ENCODE measurements at regions not wholly inside any gene's neighbourhood (a gene's known extent, or its start where the extent isn't known, plus 50 kb on each side); places are given as distances from the start of the nearest gene placed in this dataset.

DNA sequence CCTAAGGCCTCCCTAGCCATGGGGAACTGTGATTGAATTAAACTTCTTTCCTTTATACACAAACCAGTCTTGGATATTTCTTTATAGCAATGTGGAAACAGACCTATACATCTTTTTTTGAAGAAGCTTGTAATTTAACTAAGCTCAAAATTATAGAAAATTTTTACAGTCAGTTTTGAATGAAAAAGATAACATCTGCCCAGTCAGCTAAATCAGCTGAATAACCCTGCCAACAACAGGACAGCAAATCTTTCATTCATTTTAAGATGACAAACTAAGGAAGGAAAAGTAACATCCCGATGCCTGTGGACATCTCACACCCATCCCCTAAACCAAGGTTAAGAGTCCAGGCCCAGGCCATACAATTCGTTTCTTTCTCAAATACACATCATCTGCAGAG lies 541.3 kb upstream of the SLC39A10 start:
- no peaks in the 10 kb centered on the region for H3K36me3 ChIP-seq (ENCODE audit: low read depth, low read length)
- CTCF ChIA-PET: no interaction called here
- no peaks in the 10 kb centered on the region for H3K79me2 ChIP-seq (ENCODE audit: low read length)
- TF ChIP-seq EZH2 (IDR thresholded peaks at IDR 0.05; ENCODE audit: low read length, unreplicated experiment) (no peak), EZH2phosphoT487 (IDR thresholded peaks at IDR 0.05; ENCODE audit: borderline replicate concordance, low read length) (no peak)
- TF ChIP-seq, protein P1, sequence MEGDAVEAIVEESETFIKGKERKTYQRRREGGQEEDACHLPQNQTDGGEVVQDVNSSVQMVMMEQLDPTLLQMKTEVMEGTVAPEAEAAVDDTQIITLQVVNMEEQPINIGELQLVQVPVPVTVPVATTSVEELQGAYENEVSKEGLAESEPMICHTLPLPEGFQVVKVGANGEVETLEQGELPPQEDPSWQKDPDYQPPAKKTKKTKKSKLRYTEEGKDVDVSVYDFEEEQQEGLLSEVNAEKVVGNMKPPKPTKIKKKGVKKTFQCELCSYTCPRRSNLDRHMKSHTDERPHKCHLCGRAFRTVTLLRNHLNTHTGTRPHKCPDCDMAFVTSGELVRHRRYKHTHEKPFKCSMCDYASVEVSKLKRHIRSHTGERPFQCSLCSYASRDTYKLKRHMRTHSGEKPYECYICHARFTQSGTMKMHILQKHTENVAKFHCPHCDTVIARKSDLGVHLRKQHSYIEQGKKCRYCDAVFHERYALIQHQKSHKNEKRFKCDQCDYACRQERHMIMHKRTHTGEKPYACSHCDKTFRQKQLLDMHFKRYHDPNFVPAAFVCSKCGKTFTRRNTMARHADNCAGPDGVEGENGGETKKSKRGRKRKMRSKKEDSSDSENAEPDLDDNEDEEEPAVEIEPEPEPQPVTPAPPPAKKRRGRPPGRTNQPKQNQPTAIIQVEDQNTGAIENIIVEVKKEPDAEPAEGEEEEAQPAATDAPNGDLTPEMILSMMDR (conservative IDR thresholded peaks at IDR 0.05; ENCODE audit: low read depth, low read length): no peak
- ATAC-seq (no peak), DNase-seq (no peak)
- H3F3A ChIP-seq (ENCODE audit: low read length, unreplicated experiment): no peaks in the 10 kb centered on the region
- no peak overlapping the region for H3K27ac ChIP-seq (ENCODE audit: low read length)
- intact Hi-C loops (cut with micrococcal nuclease): no loop called here
- no peaks in the 10 kb centered on the region for H3K9me2 ChIP-seq (replicated peaks; ENCODE audit: low read length)
- H3K4me3 ChIP-seq (ENCODE audit: low read length): no peak overlapping the region
- H4K20me1 ChIP-seq (ENCODE audit: low read length): no peaks in the 10 kb centered on the region
- no peak overlapping the region for H2AFZ ChIP-seq (ENCODE audit: low read length)
- no peaks in the 10 kb centered on the region for H3K4me1 ChIP-seq (ENCODE audit: insufficient read depth, low read length)
- H3K9me3 ChIP-seq (ENCODE audit: low read length): no peaks in the 10 kb centered on the region
- no peak overlapping the region for H3K9ac ChIP-seq (ENCODE audit: low read length)
- no peaks in the 10 kb centered on the region for H3K27me3 ChIP-seq (ENCODE audit: low read length)
- no peak overlapping the region for H3K4me2 ChIP-seq (ENCODE audit: low read length)
- no TSS peak for BruUV-seq (replicated peaks)
- POLR2A ChIA-PET (ENCODE audit: unreplicated experiment): no interaction called here

DNA sequence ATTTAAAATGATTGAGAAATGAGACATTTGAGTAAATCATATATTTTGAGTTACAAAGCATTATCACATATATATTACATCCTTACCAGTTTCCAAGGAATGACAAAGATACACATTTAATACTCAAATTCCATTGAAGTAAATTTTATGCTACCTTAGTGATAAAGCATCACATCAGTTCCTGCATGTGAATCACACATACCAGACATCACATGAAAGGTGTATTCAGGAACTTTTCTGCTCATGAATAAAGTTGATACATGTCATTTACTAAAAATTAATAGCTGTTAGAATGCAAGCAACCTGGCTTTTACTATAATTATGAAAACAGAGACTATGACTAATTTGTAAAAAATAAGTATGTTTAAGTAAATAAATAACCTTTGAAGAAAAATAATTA lies 548.8 kb upstream of the SLC39A10 start:
- H3K4me2 ChIP-seq (ENCODE audit: low read length): no peak overlapping the region
- BruUV-seq (replicated peaks): no TSS peak
- no peaks in the 10 kb centered on the region for H3K36me3 ChIP-seq (ENCODE audit: low read depth, low read length)
- ATAC-seq (no peak), DNase-seq (no peak)
- CTCF ChIA-PET: no interaction called here
- no peaks in the 10 kb centered on the region for H3K27me3 ChIP-seq (ENCODE audit: low read length)
- no peaks in the 10 kb centered on the region for H3K9me3 ChIP-seq (ENCODE audit: low read length)
- H3F3A ChIP-seq (ENCODE audit: low read length, unreplicated experiment): no peaks in the 10 kb centered on the region
- H3K4me1 ChIP-seq (ENCODE audit: insufficient read depth, low read length): no peaks in the 10 kb centered on the region
- TF ChIP-seq EZH2 (IDR thresholded peaks at IDR 0.05; ENCODE audit: low read length, unreplicated experiment): no peak
- no peak overlapping the region for H3K27ac ChIP-seq (ENCODE audit: low read length)
- H3K9me2 ChIP-seq (replicated peaks; ENCODE audit: low read length): no peaks in the 10 kb centered on the region
- intact Hi-C loops (cut with micrococcal nuclease): no loop called here
- no peak overlapping the region for H3K4me3 ChIP-seq (ENCODE audit: low read length)
- H2AFZ ChIP-seq (ENCODE audit: low read length): no peak overlapping the region
- POLR2A ChIA-PET (ENCODE audit: unreplicated experiment): no interaction called here
- H3K9ac ChIP-seq (ENCODE audit: low read length): no peak overlapping the region
- H4K20me1 ChIP-seq (ENCODE audit: low read length): no peaks in the 10 kb centered on the region
- H3K79me2 ChIP-seq (ENCODE audit: low read length): no peaks in the 10 kb centered on the region

DNA sequence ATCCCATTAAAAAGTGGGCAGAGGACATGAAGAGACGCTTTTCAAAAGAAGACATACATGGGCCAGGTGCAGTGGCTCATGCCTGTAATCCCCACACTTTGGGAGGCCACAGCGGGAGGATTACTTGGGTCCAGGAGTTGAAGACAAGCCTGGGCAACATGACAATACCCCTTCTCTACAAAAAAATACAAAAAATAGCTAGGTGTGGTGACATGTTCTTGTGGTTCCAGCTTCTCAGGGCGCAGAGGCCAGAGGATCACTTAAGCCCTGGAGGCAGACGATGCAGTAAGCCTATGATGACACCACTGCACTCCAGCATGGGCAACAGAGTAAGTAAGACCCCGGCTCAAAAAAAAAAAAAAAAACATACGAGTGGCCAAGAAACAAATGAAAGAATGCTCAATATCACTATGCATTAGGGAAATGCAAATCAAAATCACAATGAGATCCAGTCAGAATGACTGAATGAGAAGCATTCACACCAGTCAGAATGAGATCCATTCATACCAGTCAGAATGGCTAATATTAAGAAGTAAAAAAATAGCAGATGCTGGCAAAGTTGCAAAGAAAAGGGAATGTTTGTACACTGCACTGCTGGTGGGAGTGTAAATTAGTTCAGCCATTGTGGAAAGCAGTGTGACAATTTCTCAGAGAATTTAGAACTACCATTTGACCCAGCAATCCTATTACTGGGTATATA lies 550.2 kb upstream of the SLC39A10 start:
- H3K36me3 ChIP-seq (ENCODE audit: low read depth, low read length): no peaks in the 10 kb centered on the region
- ATAC-seq: no peak
- H3K4me1 ChIP-seq (ENCODE audit: insufficient read depth, low read length): no peaks in the 10 kb centered on the region
- H3K9me2 ChIP-seq (replicated peaks; ENCODE audit: low read length): no peaks in the 10 kb centered on the region
- H3F3A ChIP-seq (ENCODE audit: low read length, unreplicated experiment): no peaks in the 10 kb centered on the region
- TF ChIP-seq EZH2phosphoT487 (IDR thresholded peaks at IDR 0.05; ENCODE audit: borderline replicate concordance, low read length): no peak
- TF ChIP-seq, protein P1 (conservative IDR thresholded peaks at IDR 0.05; ENCODE audit: low read depth, low read length): no peak
- H3K4me3 ChIP-seq (ENCODE audit: low read length): no peak overlapping the region
- intact Hi-C loops (cut with micrococcal nuclease): no loop called here
- H2AFZ ChIP-seq (ENCODE audit: low read length): no peak overlapping the region
- no peaks in the 10 kb centered on the region for H3K79me2 ChIP-seq (ENCODE audit: low read length)
- H3K9ac ChIP-seq (ENCODE audit: low read length): no peak overlapping the region
- no peaks in the 10 kb centered on the region for H3K9me3 ChIP-seq (ENCODE audit: low read length)
- no peak overlapping the region for H3K27ac ChIP-seq (ENCODE audit: low read length)
- H3K27me3 ChIP-seq (ENCODE audit: low read length): no peaks in the 10 kb centered on the region
- no TSS peak for BruUV-seq (replicated peaks)
- no peaks in the 10 kb centered on the region for H4K20me1 ChIP-seq (ENCODE audit: low read length)
- CTCF ChIA-PET: no interaction called here
- POLR2A ChIA-PET (ENCODE audit: unreplicated experiment): no interaction called here
- DNase-seq: no peak
- H3K4me2 ChIP-seq (ENCODE audit: low read length): no peak overlapping the region
